NCI-H526 (cell line): ENCODE measurements at regions not wholly inside any gene's neighbourhood (a gene's known extent, or its start where the extent isn't known, plus 50 kb on each side); places are given as distances from the start of the nearest gene placed in this dataset.
"Not testable (repeated sequence)": the region's sequence is repeated elsewhere in the genome, so short reads cannot be mapped to it uniquely, and the experiment has no call there.

Source experiments
- DNase-seq, 2 experiments: peaks; one replicate each; lab custom pipeline; 2025; lab: John Stamatoyannopoulos, UW

GRCh38 chr3:28033059-28033784, 208.2 kb upstream of the CMC1 start:
- no peak for DNase-seq

GRCh38 chr3:28036599-28037575, 204.5 kb upstream of the CMC1 start:
- DNase-seq, result no peak

GRCh38 chr3:28039234-28039633, 202.2 kb upstream of the CMC1 start:
- DNase-seq, result no peak

GRCh38 chr3:28039829-28040228, 201.6 kb upstream of the CMC1 start:
- DNase-seq, result no peak

- no peak for DNase-seq
Observed at GRCh38 chr3:28042095-28042635, 199.3 kb upstream of the CMC1 start.

GRCh38 chr3:28042707-28043106, 198.7 kb upstream of the CMC1 start:
- DNase-seq, result no peak

- DNase-seq, result no peak
Observed at GRCh38 chr3:28050120-28050519, 191.3 kb upstream of the CMC1 start.

GRCh38 chr3:28050885-28051284, 190.5 kb upstream of the CMC1 start:
- peak; percentile 82 to 85 for DNase-seq

GRCh38 chr3:28053759-28054158, 187.7 kb upstream of the CMC1 start:
- DNase-seq, result no peak

GRCh38 chr3:28056806-28057205, 184.6 kb upstream of the CMC1 start:
- DNase-seq, result no peak

GRCh38 chr3:28057539-28057938, 183.9 kb upstream of the CMC1 start:
- peak in 1 of 2 experiments; percentile 28 for DNase-seq

- not testable (repeated sequence) for DNase-seq
Observed at GRCh38 chr3:28059199-28059598, 182.2 kb upstream of the CMC1 start.

- DNase-seq, result no peak
Observed at GRCh38 chr3:28066020-28066419, 175.4 kb upstream of the CMC1 start.

GRCh38 chr3:28067014-28067413, 174.4 kb upstream of the CMC1 start:
- DNase-seq, result no peak

- no peak for DNase-seq
Observed at GRCh38 chr3:28068342-28068741, 173.1 kb upstream of the CMC1 start.

- DNase-seq, result no peak
Observed at GRCh38 chr3:28069438-28069837, 172.0 kb upstream of the CMC1 start.

GRCh38 chr3:28076246-28076645, 165.2 kb upstream of the CMC1 start:
- no peak for DNase-seq

- peak; percentile 55 to 67 for DNase-seq
Observed at GRCh38 chr3:28077572-28077971, 163.8 kb upstream of the CMC1 start.

- no peak for DNase-seq
Observed at GRCh38 chr3:28078536-28078935, 162.9 kb upstream of the CMC1 start.

- DNase-seq, result no peak
Observed at GRCh38 chr3:28080716-28081115, 160.7 kb upstream of the CMC1 start.

- DNase-seq, result peak in 1 of 2 experiments; percentile 2
Observed at GRCh38 chr3:28081533-28081947, 159.9 kb upstream of the CMC1 start.

GRCh38 chr3:28087591-28087990, 153.8 kb upstream of the CMC1 start:
- no peak for DNase-seq
